UCSD-AML1 (cell line): ENCODE measurements at regions not wholly inside any gene's neighbourhood (a gene's known extent, or its start where the extent isn't known, plus 50 kb on each side); places are given as distances from the start of the nearest gene placed in this dataset.
"Not testable (repeated sequence)": the region's sequence is repeated elsewhere in the genome, so short reads cannot be mapped to it uniquely, and the experiment has no call there.

Experiments used
- DNase-seq: peaks from one replicate; lab custom pipeline; 2025; ENCODE audit not compliant: unreplicated experiment; lab: John Stamatoyannopoulos, UW

- DNase-seq: no peak
Observed at GRCh38 chr5:124894541-124894940, 148.1 kb upstream of the ZNF608 start.

- DNase-seq: no peak
Observed at GRCh38 chr5:124895236-124895635, 148.8 kb upstream of the ZNF608 start.

- DNase-seq: no peak
Observed at GRCh38 chr5:124901081-124901480, 154.6 kb upstream of the ZNF608 start.

GRCh38 chr5:124902097-124902821, 155.8 kb upstream of the ZNF608 start:
- DNase-seq: peak; percentile 50

GRCh38 chr5:124905256-124906130, 159.1 kb upstream of the ZNF608 start:
- no peak for DNase-seq

- peak; percentile 51 for DNase-seq
Observed at GRCh38 chr5:124906339-124907097, 160.1 kb upstream of the ZNF608 start.

- DNase-seq: no peak
Observed at GRCh38 chr5:124907098-124907644, 160.7 kb upstream of the ZNF608 start.

DNA sequence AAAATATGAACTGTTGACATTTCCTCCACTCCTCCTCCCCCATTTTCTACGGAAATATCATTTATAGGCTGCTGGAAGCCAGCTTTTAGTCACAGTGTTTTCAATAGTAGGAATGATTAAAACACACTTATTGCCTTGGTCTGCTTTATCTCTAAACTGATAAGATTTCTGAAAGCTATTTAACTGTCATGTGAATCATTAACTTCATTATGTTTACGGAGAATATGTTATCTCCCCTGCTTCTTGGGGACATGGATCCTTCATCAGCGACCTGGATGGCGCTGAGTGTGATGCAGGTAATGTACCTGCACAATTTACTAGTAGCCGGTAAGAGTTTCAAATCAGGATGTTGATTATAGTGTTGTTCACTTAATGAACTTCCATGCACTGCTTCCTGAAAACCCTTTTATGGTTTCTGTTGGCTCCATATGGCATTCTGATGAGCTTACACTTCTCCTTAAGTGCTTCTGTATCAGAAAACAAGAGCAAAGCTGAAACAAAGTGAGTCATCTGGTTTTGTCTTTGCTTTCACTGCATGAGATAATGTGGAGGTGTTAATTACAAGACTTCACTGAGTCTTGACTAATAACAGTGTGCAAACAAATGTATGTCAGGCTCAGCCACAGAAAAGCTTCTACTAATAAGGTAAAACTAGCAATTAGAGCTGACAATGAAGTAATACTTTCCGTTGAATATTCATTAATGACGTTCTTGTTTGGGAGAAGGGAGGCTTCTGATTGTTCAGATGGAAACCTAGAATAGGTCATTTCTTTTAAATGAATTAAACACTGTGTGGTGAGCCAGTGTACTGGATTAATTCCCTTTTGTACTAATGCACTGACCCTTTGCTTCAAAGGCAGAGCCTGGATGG, 162.4 kb upstream of the ZNF608 start:
- DNase-seq: no peak

DNA sequence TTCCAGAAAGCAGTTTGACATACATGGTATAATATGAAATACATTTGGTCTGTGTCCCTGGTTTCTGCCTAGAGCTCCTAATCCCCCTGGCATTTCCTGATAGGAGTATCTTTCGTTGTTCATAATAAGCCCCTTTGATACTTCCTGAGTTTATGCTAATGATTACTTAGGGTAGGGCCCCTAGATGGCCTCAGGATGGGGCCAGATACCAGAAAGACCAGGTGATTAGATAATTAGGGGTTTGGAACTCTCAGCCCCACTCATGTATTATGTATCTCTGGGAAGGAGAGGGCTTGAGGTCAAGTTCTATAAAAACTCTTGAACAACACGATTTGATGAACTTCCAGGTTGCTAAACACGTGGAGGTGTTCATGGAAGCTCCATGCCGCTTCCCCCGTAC, 163.3 kb upstream of the ZNF608 start:
- no peak for DNase-seq

- DNase-seq: no peak
Observed at GRCh38 chr5:124910354-124911016, 164.0 kb upstream of the ZNF608 start.

DNA sequence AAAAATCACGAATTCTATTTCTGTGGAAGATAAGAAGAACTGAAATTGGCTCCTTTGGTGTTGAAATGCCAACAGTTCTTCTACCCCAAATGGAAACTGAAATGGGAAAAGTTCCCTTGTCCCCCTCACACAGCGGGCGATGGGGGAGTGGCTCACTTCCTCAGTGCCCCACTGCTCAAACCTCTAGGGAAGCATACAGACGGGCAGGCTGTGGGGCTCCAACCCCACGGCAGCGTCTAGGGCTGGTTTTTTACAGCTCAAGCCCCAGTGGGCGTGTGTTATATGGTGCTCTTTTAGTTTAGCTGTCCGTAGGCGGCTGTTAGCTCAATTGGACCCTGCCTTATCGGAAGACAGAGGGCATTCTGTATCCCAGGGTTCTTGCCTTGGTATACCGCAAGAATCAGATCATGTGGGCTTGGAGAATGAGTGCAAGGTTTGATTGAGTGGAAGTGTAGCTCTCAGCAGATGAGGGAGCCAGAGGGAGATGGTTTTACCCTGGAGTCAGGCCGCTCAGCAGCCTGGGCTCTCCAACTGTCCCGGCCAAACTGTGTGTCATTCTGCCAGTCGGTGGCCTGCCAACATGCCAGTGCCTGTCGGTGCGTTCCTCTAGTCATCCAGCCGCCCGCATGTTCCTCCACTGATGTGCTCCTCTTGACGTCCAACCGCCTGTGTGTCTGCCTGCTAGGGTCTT, 166.3 kb upstream of the ZNF608 start:
- DNase-seq: no peak

DNA sequence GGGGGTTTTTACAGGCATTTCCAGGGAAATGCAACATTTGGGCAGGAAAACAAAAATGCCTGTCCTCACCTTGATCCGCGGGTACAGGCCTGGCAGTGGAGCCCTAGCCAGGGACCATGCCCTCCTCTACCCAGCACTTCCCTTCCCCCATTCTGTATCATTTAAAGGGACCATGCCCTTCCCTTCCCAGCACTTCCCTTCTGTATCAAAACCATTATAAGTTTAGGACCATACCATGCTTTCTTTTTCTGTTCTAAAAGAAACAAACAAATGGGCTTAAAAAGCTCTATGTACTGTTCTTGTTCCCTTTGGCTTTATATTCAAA, 166.9 kb upstream of the ZNF608 start:
- no peak for DNase-seq

- not testable (repeated sequence) for DNase-seq
Observed at GRCh38 chr5:124916313-124916712, 169.9 kb upstream of the ZNF608 start.

DNA sequence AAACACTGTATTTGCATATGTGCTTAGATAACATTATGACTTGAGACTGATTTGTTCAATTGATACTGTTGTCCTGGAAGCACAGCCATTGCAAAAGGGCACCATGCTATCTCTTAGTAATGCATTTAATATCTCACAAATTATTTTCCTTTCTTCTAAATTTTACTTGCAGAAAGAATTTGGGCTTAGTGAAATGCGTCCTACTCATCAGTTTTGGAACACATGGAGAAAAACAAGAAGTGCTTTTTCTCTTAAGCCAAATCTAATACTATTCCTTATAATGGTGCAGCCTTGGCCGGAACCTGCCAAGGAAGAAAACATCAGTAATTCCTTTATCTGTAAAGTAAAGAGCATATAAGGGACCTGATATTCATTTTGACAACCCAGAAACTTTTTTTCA, 172.2 kb upstream of the ZNF608 start:
- DNase-seq: no peak

- no peak for DNase-seq
Observed at GRCh38 chr5:124919076-124919475, 172.6 kb upstream of the ZNF608 start.

- DNase-seq: no peak
Observed at GRCh38 chr5:124919747-124920525, 173.5 kb upstream of the ZNF608 start.

DNA sequence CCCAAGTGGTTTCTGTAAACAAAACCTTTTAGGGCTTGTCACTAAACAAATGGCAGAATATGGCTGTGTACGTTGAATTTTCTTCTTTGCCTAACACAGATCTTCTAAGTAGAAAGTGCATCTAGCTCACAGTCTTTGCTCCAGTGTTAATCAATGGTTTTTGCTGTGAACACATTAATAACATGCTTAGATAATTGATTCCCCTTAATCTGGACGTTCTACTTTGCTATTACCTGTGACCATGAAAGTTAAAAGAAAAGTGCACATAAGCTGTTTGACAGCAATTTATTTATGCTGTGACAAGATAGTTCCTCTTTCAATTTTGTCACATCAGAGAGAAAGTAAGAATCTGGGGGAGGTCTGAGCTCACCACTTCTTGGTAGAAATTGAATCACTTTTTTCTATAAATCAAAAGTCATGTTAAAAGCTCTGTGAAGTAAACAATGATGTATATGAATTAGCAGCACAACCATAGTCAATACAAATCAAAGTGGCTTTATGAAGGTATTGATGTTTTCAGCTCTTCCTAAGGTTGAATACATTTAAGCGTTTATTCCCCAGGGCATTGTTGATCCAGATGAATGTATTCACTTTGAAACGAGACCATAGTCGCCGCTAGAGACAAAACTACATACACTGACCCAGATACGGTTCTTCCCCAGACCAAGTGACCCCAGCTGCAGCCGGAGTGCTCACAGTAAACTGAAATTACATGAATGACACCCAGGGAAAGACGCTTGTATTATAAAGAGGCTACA, 174.6 kb upstream of the ZNF608 start:
- no peak for DNase-seq

DNA sequence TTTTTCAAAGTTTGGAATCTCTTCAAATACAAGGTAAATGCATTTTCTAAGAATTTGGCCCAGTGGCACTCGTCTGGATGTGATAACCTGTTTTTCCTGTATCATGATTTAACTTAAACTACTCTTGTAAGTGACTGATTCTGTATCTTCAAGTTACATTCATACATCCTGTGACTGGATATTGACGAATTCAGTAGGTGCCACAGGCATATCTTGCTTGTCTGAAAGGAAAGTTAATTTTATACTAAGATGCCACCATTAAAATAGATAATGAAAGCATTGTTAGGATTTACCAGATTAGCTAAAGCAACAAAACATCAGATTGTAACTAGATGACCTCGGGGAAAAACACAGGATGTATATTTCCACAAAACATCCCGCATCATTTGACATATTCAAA, 175.3 kb upstream of the ZNF608 start:
- no peak for DNase-seq
